NCI-H526 treated with DMSO at 0.1 percent for 48 hours (cell line): ENCODE measurements at regions not wholly inside any gene's neighbourhood (a gene's known extent, or its start where the extent isn't known, plus 50 kb on each side); places are given as distances from the start of the nearest gene placed in this dataset.

Experiments
- DNase-seq: peaks from one replicate; lab custom pipeline; 2025; lab: John Stamatoyannopoulos, UW

- no peak for DNase-seq
Observed at GRCh38 chr7:156222611-156223010, 410.3 kb upstream of the SHH start.

- no peak for DNase-seq
Observed at GRCh38 chr7:156222151-156222550, 409.9 kb upstream of the SHH start.

GRCh38 chr7:156220701-156221100 is 408.4 kb upstream of the SHH start:
- no peak for DNase-seq

- DNase-seq: no peak
Observed at GRCh38 chr7:156220078-156220605, 407.9 kb upstream of the SHH start.

- DNase-seq: no peak
Observed at GRCh38 chr7:156219307-156220077, 407.2 kb upstream of the SHH start.

- no peak for DNase-seq
Observed at GRCh38 chr7:156218544-156219306, 406.5 kb upstream of the SHH start.

GRCh38 chr7:156217803-156218202 is 405.5 kb upstream of the SHH start:
- DNase-seq: no peak

- no peak for DNase-seq
Observed at GRCh38 chr7:156209087-156209486, 396.8 kb upstream of the SHH start.

GRCh38 chr7:156207306-156207705 is 395.0 kb upstream of the SHH start:
- DNase-seq: no peak

- DNase-seq: no peak
Observed at GRCh38 chr7:156206174-156206573, 393.9 kb upstream of the SHH start.

- no peak for DNase-seq
Observed at GRCh38 chr7:156204820-156205219, 392.6 kb upstream of the SHH start.

GRCh38 chr7:156203923-156204322 is 391.7 kb upstream of the SHH start:
- no peak for DNase-seq

GRCh38 chr7:156198277-156198676 is 386.0 kb upstream of the SHH start:
- no peak for DNase-seq

- no peak for DNase-seq
Observed at GRCh38 chr7:156196649-156197048, 384.4 kb upstream of the SHH start.

- no peak for DNase-seq
Observed at GRCh38 chr7:156195276-156195675, 383.0 kb upstream of the SHH start.

- DNase-seq: no peak
Observed at GRCh38 chr7:156194813-156195212, 382.6 kb upstream of the SHH start.

GRCh38 chr7:156192921-156193320 is 380.7 kb upstream of the SHH start:
- DNase-seq: no peak

- DNase-seq: no peak
Observed at GRCh38 chr7:156191090-156191489, 378.8 kb upstream of the SHH start.

GRCh38 chr7:156185076-156185475 is 372.8 kb upstream of the SHH start:
- no peak for DNase-seq

- no peak for DNase-seq
Observed at GRCh38 chr7:156184164-156184563, 371.9 kb upstream of the SHH start.

- no peak for DNase-seq
Observed at GRCh38 chr7:156180451-156181229, 368.4 kb upstream of the SHH start.

- no peak for DNase-seq
Observed at GRCh38 chr7:156179872-156180390, 367.7 kb upstream of the SHH start.
